Endothelial cell of umbilical vein (primary cell): ENCODE measurements at regions not wholly inside any gene's neighbourhood (a gene's known extent, or its start where the extent isn't known, plus 50 kb on each side); places are given as distances from the start of the nearest gene placed in this dataset.

Experiments
- BruUV-seq: library from RNA; stranded (reverse); fragments of 400-500 nt; replicated peaks from 2 replicates; lab custom pipeline; 2021; lab: Mats Ljungman, UMichigan
- CTCF ChIA-PET: fragments of 300-600, 350-600 bp; sonication (Branson Sonifier 250); formaldehyde crosslinking; loops from one replicate; lab custom pipeline; 2021; ENCODE audit warnings: antibody characterized with exemption, inconsistent platforms; lab: Charles Lee
- POLR2A ChIA-PET: fragments of 300-600, 350-600 bp; sonication (Branson Sonifier 250); formaldehyde crosslinking; loops from one replicate; lab custom pipeline; 2021; ENCODE audit warnings: antibody characterized with exemption, inconsistent platforms; lab: Charles Lee
- DNase-seq: peaks from one replicate; pipeline ENCODE4 v3.0.0-alpha.2; 2011; ENCODE audit warnings: low read depth, low spot score
- FAIRE-seq: peaks from 2 replicates; lab custom pipeline; 2011; peaks lifted over from hg19 to GRCh38; lab: Jason Lieb, UNC
- H2AFZ ChIP-seq: 2 replicates; pipeline ENCODE4 v1.6.0; 2012; ENCODE audit warnings: low read depth, low read length, control low read depth, inconsistent platforms
- H3K27ac ChIP-seq: 2 replicates; pipeline ENCODE4 v1.5.1; 2011; ENCODE audit warnings: low read depth, mild to moderate bottlenecking, control low read depth, low read length, moderate library complexity; ENCODE audit not compliant: insufficient read depth
- H3K27me3 ChIP-seq, 2 experiments: 2 replicates each; pipeline versions ENCODE4 v1.6.0 to v1.6.1; 2011; ENCODE audit warnings: low read length in 2 of 2, mixed read lengths in 1 of 2; ENCODE audit not compliant: control insufficient read depth in 2 of 2, insufficient read depth in 2 of 2
- H3K36me3 ChIP-seq, 2 experiments: 2 replicates in 1 of 2; 3 replicates in 1 of 2; pipeline ENCODE4 v1.5.1; 2011; ENCODE audit warnings: low read length in 2 of 2, mild to moderate bottlenecking in 1 of 2, moderate library complexity in 1 of 2; ENCODE audit not compliant: control insufficient read depth in 2 of 2, insufficient read depth in 2 of 2; ENCODE audit errors: extremely low read depth in 1 of 2
- H3K4me1 ChIP-seq: 3 replicates; pipeline ENCODE4 v1.5.1; 2011; ENCODE audit warnings: mild to moderate bottlenecking, low read length; ENCODE audit not compliant: control insufficient read depth, insufficient read depth; ENCODE audit errors: extremely low read depth
- H3K4me2 ChIP-seq: 2 replicates; pipeline ENCODE4 v1.6.1; 2011; ENCODE audit warnings: low read length, control low read depth, mixed read lengths; ENCODE audit not compliant: insufficient read depth
- H3K4me3 ChIP-seq, 3 experiments: fragments of 200-600 bp in 1 of 3; sonication (generic), shearing (Covaris generic) in 1 of 3; replicated peaks in 1 of 3; 2 replicates each; pipeline ENCODE4 v1.5.1; 2011 to 2016; ENCODE audit warnings: control low read depth in 3 of 3, low read length in 3 of 3, mild to moderate bottlenecking in 2 of 3, inconsistent platforms in 1 of 3, low read depth in 1 of 3, moderate library complexity in 1 of 3; ENCODE audit not compliant: insufficient read depth in 1 of 3
- H3K79me2 ChIP-seq: 2 replicates; pipeline ENCODE4 v1.6.0; 2012; ENCODE audit warnings: low read length, inconsistent platforms; ENCODE audit not compliant: control insufficient read depth, insufficient read depth
- H3K9ac ChIP-seq: replicated peaks from 2 replicates; pipeline ENCODE3; 2011; ENCODE audit warnings: low read length, control low read depth; ENCODE audit not compliant: insufficient read depth; ENCODE audit errors: extremely low read depth
- H3K9me1 ChIP-seq: replicated peaks from 3 replicates; pipeline ENCODE4 v1.6.0; 2011; ENCODE audit warnings: mild to moderate bottlenecking, low read length; ENCODE audit not compliant: control insufficient read depth, insufficient read depth; ENCODE audit errors: extremely low read depth
- H3K9me3 ChIP-seq: replicated peaks from 2 replicates; pipeline ENCODE4 v1.5.1; 2012; ENCODE audit warnings: low read length, inconsistent platforms; ENCODE audit not compliant: control insufficient read depth, insufficient read depth
- H4K20me1 ChIP-seq: replicated peaks from 2 replicates; pipeline ENCODE3; 2011; ENCODE audit warnings: mild to moderate bottlenecking, low read length; ENCODE audit not compliant: control insufficient read depth, insufficient read depth; ENCODE audit errors: extremely low read depth
- CTCF ChIP-seq, 2 donors: IDR thresholded peaks; 1 replicate in 1 of 2; 2 replicates in 1 of 2; pipeline ENCODE4 v1.5.1; 2011; ENCODE audit warnings: low read length in 2 of 2, mild to moderate bottlenecking in 2 of 2, moderate library complexity in 2 of 2, control low read depth in 1 of 2, inconsistent platforms in 1 of 2, low read depth in 1 of 2; ENCODE audit not compliant: insufficient read depth in 1 of 2; ENCODE audit errors: extremely low read depth in 1 of 2
- EZH2 ChIP-seq: IDR thresholded peaks from 2 replicates; pipeline ENCODE4 v1.6.1; 2012; ENCODE audit warnings: borderline replicate concordance, low read depth, mild to moderate bottlenecking, moderate library complexity, low read length, inconsistent platforms; ENCODE audit not compliant: severe bottlenecking
- FOS ChIP-seq: IDR thresholded peaks from 2 replicates; pipeline ENCODE4 v1.6.1; 2011; ENCODE audit warnings: mild to moderate bottlenecking, low read length, moderate library complexity, borderline replicate concordance; ENCODE audit not compliant: insufficient read depth
- GATA2 ChIP-seq: IDR thresholded peaks from 2 replicates; pipeline ENCODE4 v1.7.0; 2011; ENCODE audit warnings: low read depth, mild to moderate bottlenecking, moderate library complexity, mixed read lengths, low read length; ENCODE audit not compliant: insufficient read length, insufficient read depth
- MAX ChIP-seq: IDR thresholded peaks from 2 replicates; pipeline ENCODE4 v1.6.1; 2011; ENCODE audit not compliant: insufficient read depth, insufficient read length
- MYC ChIP-seq: IDR thresholded peaks from one replicate; pipeline ENCODE4 v1.6.1; 2011; ENCODE audit warnings: mild to moderate bottlenecking, low read depth, low read length
- POLR2A ChIP-seq: IDR thresholded peaks from 2 replicates; pipeline ENCODE4 v1.6.1; 2012; ENCODE audit warnings: low read depth, mild to moderate bottlenecking, control low read depth, low read length
- POLR2AphosphoS5 ChIP-seq: IDR thresholded peaks from 2 replicates; pipeline ENCODE4 v1.6.1; 2012; ENCODE audit warnings: low read depth, mild to moderate bottlenecking, control low read depth, low read length, moderate library complexity; ENCODE audit not compliant: insufficient read depth
- dilution Hi-C: fragments of 300-500 bp; cut with MboI; formaldehyde crosslinking; loops from one replicate; pipeline ENCODE4 v1.15.0; 2019; ENCODE audit warnings: low sequenced_read_pairs; ENCODE audit not compliant: extremely low pct_ligation_motif_present
- intact Hi-C: fragments of 100-400 bp; cut with micrococcal nuclease; formaldehyde crosslinking; loops from one replicate; pipeline ENCODE4 v1.10.0; 2022

- H3K9ac ChIP-seq = no peak overlapping the region
- ChIA-PET POLR2A (no interaction called here), CTCF (no interaction called here)
- intact Hi-C loops (no loop called here), dilution Hi-C loops (no loop called here)
- no peaks in the 10 kb centered on the region for H3K36me3 ChIP-seq
- H3K27ac ChIP-seq = no peak overlapping the region
- H3K79me2 ChIP-seq = no peaks in the 10 kb centered on the region
- H3K4me1 ChIP-seq = no peaks in the 10 kb centered on the region
- no peaks in the 10 kb centered on the region for H4K20me1 ChIP-seq
- H3K4me2 ChIP-seq = no peak overlapping the region
- H3K4me3 ChIP-seq = no peak overlapping the region
- no peak for FAIRE-seq
- TF ChIP-seq EZH2 = no peak
- TF ChIP-seq POLR2A = no peak
- TF ChIP-seq MAX = no peak
- no peak for TF ChIP-seq FOS
- no peak for TF ChIP-seq POLR2AphosphoS5
- TF ChIP-seq GATA2 = no peak
- no peak for TF ChIP-seq CTCF (IDR thresholded peaks at IDR 0.05; ENCODE audit: extremely low read depth in 1 of 2, insufficient read depth in 1 of 2, low read depth in 1 of 2, low read length in 2 of 2)
- no peak for TF ChIP-seq MYC
- no peak overlapping the region for H2AFZ ChIP-seq
- no peaks in the 10 kb centered on the region for H3K9me1 ChIP-seq
- no peaks in the 10 kb centered on the region for H3K9me3 ChIP-seq
- no TSS peak for BruUV-seq
- no peaks in the 10 kb centered on the region for H3K27me3 ChIP-seq
- no peak for DNase-seq
Observed at GRCh38 chr12:84741692-84742091, 170.9 kb downstream of the SLC6A15 start.
